ENCODE measurements at regions not wholly inside any gene's neighbourhood (a gene's known extent, or its start where the extent isn't known, plus 50 kb on each side); places are given as distances from the start of the nearest gene placed in this dataset.
"Not testable (repeated sequence)": the region's sequence is repeated elsewhere in the genome, so short reads cannot be mapped to it uniquely, and the experiment has no call there.

DNA sequence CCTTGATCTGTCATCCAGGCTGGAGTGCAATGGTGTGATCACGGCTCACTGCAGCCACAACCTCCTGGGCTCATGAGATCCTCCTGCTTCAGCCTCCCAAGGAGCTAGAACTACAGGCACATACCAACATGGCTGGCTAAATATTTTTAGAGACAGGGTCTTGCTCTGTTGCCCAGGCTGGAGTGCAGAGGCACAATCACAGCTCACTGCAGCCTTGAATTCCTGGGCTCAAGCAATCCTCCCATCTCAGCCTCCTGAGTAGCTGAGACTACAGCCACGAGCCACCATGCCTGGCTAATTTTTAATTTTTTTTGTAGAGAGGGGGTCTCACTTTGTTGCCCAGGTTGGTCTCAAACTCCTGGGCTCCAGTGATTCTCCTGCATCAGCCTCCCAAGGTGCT lies 106.3 kb upstream of the ZNF536 start:
- not testable (repeated sequence) for H3K9me3 Mint-ChIP-seq; H3K27ac Mint-ChIP-seq; H3K36me3 Mint-ChIP-seq (ENCODE audit: low read depth)

DNA sequence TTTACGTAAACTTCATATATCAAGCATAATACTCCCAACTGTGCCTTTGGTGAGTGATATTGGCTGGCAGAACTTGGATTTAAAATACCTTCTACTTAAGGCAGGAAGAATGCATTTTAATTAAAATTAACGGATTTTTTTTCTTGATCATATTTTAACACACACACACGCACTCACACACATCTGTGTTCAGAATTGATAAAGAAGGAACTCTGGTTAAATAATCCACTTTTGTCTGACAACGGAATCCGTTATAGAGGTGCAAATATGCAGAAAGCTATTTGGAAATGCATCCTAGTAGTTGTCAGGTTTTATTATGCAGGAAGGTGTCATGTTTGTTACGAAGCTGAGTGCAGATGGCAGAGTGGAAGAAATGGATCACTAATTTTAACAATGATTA lies 105.5 kb upstream of the ZNF536 start:
- Mint-ChIP-seq H3K36me3 (ENCODE audit: low read depth) (no peaks in the 10 kb centered on the region), H3K4me3 (no peak overlapping the region), H3K27me3 (ENCODE audit: low read depth) (peaks cover 9% of the 10 kb centered on the region), H3K9me3 (no peaks in the 10 kb centered on the region), H3K27ac (no peak overlapping the region), H3K4me1 (ENCODE audit: low read depth) (no peaks in the 10 kb centered on the region)

More for the DNA sequence above, 106.3 kb upstream of the ZNF536 start:
- not testable (repeated sequence) for H3K4me3 Mint-ChIP-seq; H3K27me3 Mint-ChIP-seq (ENCODE audit: low read depth); H3K4me1 Mint-ChIP-seq (ENCODE audit: low read depth)

DNA sequence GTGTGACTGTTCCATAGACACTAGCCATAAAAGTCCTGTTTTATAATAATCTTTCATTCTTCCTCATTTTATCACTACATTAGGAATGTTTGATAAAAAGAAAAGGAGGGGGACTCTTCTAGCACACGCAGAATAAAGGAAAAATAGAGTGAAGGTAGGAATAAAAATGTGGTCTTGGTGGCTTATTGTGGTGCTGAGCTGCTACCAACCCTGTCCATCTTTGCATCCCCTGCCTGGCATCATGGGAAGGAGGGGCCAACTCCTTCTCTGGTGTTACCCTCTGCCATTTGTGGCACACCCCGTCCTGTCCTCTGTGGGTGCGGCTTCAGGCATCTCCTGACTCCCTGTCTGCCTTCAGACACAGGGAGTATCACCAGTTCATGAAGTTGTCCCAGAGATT lies 104.9 kb upstream of the ZNF536 start:
- Mint-ChIP-seq H3K9me3 (no peaks in the 10 kb centered on the region), H3K36me3 (ENCODE audit: low read depth) (no peaks in the 10 kb centered on the region), H3K27me3 (ENCODE audit: low read depth) (peaks cover 9% of the 10 kb centered on the region), H3K4me3 (no peak overlapping the region), H3K4me1 (ENCODE audit: low read depth) (no peaks in the 10 kb centered on the region), H3K27ac (no peak overlapping the region)

DNA sequence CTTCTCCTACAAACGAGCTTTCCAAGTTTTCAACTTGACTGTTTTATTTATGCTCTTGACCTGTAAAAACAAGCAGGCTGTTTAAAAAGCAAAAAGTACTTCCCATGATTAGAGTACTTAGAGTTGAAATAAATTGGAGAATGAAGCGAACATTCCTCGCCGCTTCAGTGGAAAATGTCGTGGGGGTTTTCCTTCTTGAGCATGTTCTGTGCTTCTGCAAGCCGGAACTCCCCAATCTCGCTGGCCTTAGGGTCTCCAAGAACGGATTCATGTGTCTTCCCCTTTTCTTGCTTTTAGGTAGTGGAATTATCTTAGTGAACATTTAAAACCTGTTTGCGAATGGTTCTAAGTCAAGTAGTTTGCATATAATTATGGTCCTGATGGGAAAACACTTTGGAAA lies 103.6 kb upstream of the ZNF536 start:
- Mint-ChIP-seq H3K4me3 (no peak overlapping the region), H3K27ac (no peak overlapping the region), H3K36me3 (ENCODE audit: low read depth) (no peaks in the 10 kb centered on the region), H3K27me3 (ENCODE audit: low read depth) (peaks cover 9% of the 10 kb centered on the region), H3K4me1 (ENCODE audit: low read depth) (no peaks in the 10 kb centered on the region), H3K9me3 (peaks cover 6% of the 10 kb centered on the region)

DNA sequence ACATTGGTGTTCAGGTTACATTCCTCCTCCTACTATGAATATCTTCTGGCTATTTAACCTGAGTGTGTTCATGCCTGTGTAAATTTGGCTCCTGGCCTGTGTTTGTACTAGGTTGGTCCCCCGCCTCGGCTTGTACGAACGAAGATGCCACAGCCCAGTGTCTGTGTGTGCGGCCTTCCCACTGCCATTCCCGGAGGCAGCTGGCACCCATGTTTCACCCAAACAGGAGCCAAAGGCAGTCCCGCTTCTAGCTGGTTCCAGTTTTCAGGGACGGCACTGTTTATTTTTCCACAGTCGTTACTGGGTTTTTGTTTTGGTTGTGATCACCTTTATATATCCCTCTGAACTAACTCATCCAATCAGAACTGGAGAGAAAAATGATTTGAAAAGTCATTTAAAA lies 102.5 kb upstream of the ZNF536 start:
- peaks cover 4% of the 10 kb centered on the region for H3K27me3 Mint-ChIP-seq (ENCODE audit: low read depth)

DNA sequence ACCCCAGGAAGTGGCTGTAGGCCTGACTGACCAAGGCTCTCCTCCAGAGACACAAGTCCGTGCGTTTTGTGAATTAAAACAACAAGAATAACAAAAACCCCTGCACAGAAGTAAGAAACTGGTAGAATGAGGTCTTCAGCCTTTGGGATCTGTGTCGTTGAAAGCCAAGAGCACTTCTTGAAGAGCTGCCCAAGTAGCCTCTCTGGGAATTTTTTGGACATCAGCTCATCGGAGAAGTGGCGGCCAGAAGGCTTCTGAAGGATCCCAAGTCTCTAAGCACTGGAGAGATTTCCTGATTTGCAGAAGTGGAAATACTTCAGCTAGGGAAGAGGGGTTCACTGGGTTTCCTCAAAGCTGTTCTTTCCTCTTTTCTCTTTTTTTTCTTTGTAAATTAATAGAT lies 100.4 kb upstream of the ZNF536 start:
- Mint-ChIP-seq H3K4me1 (ENCODE audit: low read depth) (no peaks in the 10 kb centered on the region), H3K4me3 (no peak overlapping the region), H3K27ac (no peak overlapping the region), H3K36me3 (ENCODE audit: low read depth) (no peaks in the 10 kb centered on the region), H3K27me3 (ENCODE audit: low read depth) (no peaks in the 10 kb centered on the region), H3K9me3 (peaks cover 6% of the 10 kb centered on the region)

More for the DNA sequence above, 102.5 kb upstream of the ZNF536 start:
- Mint-ChIP-seq H3K27ac (no peak overlapping the region), H3K4me3 (no peak overlapping the region), H3K4me1 (ENCODE audit: low read depth) (no peaks in the 10 kb centered on the region), H3K36me3 (ENCODE audit: low read depth) (no peaks in the 10 kb centered on the region), H3K9me3 (peaks cover 6% of the 10 kb centered on the region)

DNA sequence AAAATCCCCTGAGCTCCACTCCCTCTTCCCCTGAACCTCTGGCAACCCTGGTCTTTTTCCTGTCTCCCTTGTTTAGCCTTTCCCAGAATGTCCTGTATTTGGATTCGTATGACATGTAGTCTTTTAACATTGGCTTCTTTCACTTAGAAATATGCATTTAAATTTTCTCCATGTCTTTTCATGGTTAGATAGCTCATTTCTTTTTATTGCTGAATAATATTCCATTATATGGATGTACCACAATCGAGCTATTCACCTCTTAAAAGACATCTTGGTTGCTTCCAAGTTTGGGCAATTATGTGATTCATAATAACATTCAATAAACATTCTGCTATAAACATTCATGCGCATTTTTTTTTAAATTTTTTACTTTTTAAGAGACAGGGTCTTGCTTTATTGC lies 99.6 kb upstream of the ZNF536 start:
- H3K27ac Mint-ChIP-seq = no peak overlapping the region

DNA sequence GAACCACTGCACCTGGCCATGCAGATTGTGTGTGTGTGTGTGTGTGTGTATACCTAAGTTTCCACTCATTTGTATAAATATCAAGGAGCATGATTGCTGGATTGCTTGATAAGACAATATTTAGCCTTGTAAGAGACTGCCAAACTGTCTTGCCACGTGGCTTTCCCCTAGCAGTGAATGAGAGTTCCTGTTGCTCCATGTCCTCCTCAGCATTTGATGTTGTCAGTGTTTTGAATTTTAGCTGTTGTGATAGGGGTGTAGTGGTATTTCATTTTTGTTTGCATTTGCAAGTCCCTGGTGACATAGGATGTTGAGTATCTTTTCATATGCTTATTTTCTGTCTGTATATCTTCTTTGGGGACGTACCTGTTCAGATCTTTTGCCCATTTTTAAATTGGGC lies 99.0 kb upstream of the ZNF536 start:
- no peak overlapping the region for H3K4me3 Mint-ChIP-seq
- H3K4me1 Mint-ChIP-seq (ENCODE audit: low read depth) = no peaks in the 10 kb centered on the region
- H3K27me3 Mint-ChIP-seq (ENCODE audit: low read depth) = no peaks in the 10 kb centered on the region
- H3K9me3 Mint-ChIP-seq = peaks cover 6% of the 10 kb centered on the region
- no peaks in the 10 kb centered on the region for H3K36me3 Mint-ChIP-seq (ENCODE audit: low read depth)
- H3K27ac Mint-ChIP-seq = no peak overlapping the region

More for the DNA sequence above, 99.6 kb upstream of the ZNF536 start:
- Mint-ChIP-seq H3K4me3 (no peak overlapping the region), H3K4me1 (ENCODE audit: low read depth) (no peaks in the 10 kb centered on the region), H3K9me3 (peaks cover 6% of the 10 kb centered on the region), H3K27me3 (ENCODE audit: low read depth) (no peaks in the 10 kb centered on the region), H3K36me3 (ENCODE audit: low read depth) (no peaks in the 10 kb centered on the region)

DNA sequence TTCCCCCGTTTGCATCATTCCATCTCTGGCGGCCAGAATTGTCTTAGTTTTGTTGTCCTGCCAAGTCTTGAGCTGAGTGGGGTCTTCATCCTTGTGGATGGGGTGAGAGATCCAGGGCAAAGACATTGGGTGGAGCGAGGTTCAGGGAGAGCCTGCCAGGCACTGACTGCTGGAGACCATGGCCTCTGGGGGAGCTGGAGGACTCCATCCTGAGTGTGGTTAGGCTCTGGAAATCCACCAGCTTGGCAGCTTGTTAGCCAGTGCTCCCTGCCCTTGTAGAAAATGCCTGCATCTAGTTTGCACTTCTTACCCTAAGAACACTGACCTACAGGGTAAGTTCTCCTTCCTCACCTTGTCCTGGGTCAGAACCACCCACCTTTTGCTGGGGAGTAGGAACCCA lies 97.2 kb upstream of the ZNF536 start:
- Mint-ChIP-seq H3K4me1 (ENCODE audit: low read depth) (no peaks in the 10 kb centered on the region), H3K4me3 (no peak overlapping the region), H3K36me3 (ENCODE audit: low read depth) (no peaks in the 10 kb centered on the region), H3K27ac (no peak overlapping the region), H3K27me3 (ENCODE audit: low read depth) (no peaks in the 10 kb centered on the region), H3K9me3 (peaks cover 6% of the 10 kb centered on the region)

DNA sequence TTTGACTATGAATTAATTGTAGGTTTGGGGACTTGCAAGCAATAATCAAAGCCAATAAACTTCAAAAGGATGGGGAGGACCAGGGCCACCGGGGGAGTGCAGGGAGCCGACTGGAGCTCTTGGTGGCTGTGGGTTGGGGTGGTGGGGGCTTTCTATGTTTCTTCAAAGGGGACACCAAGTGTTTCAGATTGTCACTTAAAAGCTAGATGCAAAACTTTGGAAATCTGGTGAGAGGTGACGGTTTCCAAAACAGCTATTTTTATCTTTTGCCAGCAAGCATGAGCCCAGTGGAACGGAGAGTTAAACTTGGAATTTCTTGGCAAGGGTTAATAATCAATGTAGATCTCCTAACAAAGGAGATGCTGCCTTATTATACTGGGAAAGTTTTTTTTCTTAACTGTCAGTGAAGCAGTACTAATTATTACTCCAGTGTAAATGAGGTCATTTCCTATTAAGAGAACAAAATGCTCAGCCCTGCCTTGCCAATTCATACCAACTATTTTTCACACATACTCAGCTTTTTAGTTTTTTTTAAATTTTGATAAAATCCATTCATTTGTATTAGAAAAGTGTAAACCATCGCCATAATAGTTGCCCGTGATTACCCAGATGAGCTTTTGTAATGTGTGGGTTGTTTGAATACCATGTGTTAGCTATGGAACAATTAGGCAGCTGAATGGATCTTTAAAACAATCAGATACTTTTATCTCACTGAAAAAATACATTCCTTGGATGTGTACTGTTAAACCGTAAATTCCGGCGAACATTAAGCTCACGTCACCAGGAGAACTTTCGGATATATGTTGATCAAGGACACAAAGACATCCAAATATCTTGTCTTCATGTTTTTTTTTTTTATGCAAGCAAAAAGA lies 95.9 kb upstream of the ZNF536 start:
- Mint-ChIP-seq H3K27me3 (ENCODE audit: low read depth) (no peaks in the 10 kb centered on the region), H3K9me3 (peaks cover 6% of the 10 kb centered on the region), H3K27ac (no peak overlapping the region), H3K4me3 (no peak overlapping the region), H3K4me1 (ENCODE audit: low read depth) (no peaks in the 10 kb centered on the region), H3K36me3 (ENCODE audit: low read depth) (no peaks in the 10 kb centered on the region)

DNA sequence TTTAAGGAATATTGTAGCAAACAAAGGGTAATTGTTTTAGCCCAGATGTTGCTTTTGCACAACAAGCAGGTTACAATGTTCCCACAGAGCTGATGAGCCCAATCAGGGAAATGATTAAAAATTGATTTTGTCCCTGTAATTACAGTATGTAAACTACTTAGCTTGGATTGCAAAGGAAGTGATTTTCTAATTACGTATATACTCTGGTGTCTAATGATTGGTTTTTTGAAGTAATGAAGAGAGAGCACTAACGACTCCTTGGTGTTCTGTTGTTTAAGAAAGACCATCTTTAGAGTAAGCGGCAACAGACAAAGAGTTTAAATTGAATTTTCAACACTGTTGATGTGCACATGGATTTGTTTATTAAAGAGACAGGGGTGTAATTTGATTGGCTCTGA lies 95.3 kb upstream of the ZNF536 start:
- no peak overlapping the region for H3K4me3 Mint-ChIP-seq
- no peaks in the 10 kb centered on the region for H3K36me3 Mint-ChIP-seq (ENCODE audit: low read depth)
- no peak overlapping the region for H3K27ac Mint-ChIP-seq
- H3K4me1 Mint-ChIP-seq (ENCODE audit: low read depth) = no peaks in the 10 kb centered on the region
- peaks cover 6% of the 10 kb centered on the region for H3K9me3 Mint-ChIP-seq
- no peaks in the 10 kb centered on the region for H3K27me3 Mint-ChIP-seq (ENCODE audit: low read depth)

DNA sequence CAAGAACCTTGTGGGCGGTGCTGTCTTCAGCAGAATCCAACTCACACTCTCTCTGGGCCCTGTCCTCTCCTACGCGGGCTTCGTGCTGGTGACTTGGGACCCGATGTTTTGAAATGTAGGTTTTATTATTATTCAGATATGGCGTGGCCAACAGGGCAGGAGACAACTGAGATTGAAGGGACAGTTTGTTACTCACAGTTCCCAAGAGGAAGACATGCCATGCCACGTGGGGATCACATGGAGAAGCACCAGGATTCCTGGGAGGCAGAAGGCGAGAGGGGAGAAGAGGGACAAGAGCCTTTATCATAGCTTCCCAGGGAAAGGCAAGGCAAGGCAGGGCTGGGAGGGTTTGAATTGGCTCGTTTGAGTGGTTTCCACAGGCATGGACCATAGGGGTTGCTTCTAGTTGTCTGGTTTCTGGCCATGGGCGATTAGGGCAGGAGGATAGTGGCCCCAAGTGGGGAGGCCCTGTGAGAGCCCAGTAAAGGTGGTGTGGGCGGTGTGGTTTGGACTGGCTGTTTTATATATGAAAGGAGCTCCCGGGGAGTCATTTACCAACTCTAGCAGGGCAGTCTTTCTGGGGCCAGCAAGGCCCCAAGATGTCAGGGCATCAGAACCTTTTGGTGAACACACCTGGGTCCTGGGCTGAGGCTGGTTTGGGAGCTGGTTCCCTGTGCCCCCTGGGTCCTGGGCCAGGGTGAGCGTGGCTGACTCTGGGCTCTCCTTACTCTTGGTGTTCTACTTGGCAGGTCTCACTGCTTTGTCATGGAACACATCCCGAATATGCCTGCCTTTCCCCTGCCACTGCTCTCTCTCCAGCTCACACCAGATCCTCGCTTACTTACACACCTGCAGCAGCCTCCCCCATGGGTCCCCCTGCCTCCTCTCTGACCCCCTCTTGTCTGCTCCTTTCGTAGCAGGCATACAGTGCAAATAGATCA lies 94.0 kb upstream of the ZNF536 start:
- peaks cover 5% of the 10 kb centered on the region for H3K9me3 Mint-ChIP-seq
- no peaks in the 10 kb centered on the region for H3K27me3 Mint-ChIP-seq (ENCODE audit: low read depth)
- no peak overlapping the region for H3K4me3 Mint-ChIP-seq
- H3K27ac Mint-ChIP-seq = no peak overlapping the region
- no peaks in the 10 kb centered on the region for H3K36me3 Mint-ChIP-seq (ENCODE audit: low read depth)
- H3K4me1 Mint-ChIP-seq (ENCODE audit: low read depth) = no peaks in the 10 kb centered on the region

DNA sequence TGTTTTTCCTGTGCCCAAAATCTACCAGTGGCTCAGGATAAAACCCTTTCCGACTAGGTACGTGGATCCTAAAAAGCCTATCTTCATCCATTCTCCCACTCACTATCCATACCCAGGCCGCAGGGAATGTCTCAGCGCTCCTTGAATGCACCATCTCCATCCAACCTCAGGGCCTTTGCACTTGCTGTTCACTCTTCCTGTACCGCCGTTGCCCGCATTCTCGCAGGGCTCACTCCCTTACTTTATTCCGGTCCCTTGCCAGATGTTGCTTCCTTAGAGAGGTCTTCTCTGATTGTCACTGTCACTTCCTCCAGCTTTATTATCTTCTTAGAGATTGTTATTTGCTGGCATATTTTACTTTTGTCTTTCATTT lies 93.3 kb upstream of the ZNF536 start:
- H3K27me3 Mint-ChIP-seq (ENCODE audit: low read depth) = no peaks in the 10 kb centered on the region
- no peak overlapping the region for H3K4me3 Mint-ChIP-seq

DNA sequence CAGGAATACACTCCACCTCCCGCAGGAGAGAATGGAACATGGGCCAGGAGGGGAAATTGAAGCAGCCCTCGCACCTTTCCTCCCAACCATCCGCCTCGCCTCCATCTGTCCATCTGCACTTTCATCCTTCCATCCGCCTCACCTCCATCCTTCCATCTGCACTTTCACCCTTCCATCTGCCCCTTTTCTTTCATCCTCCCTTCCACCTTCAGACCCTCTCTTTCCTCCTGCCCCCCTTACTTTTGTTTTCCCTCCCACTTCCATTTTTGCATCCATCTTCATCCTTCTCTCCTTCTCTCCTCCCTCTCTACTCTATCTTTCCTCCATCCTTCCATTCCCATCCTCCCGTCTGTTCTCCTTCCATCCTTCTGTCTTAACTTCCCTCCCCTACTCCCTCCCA lies 92.2 kb upstream of the ZNF536 start:
- H3K36me3 Mint-ChIP-seq (ENCODE audit: low read depth) = no peaks in the 10 kb centered on the region
- no peaks in the 10 kb centered on the region for H3K27me3 Mint-ChIP-seq (ENCODE audit: low read depth)
- H3K27ac Mint-ChIP-seq = no peak overlapping the region
- no peaks in the 10 kb centered on the region for H3K4me1 Mint-ChIP-seq (ENCODE audit: low read depth)
- H3K4me3 Mint-ChIP-seq = no peak overlapping the region
- no peaks in the 10 kb centered on the region for H3K9me3 Mint-ChIP-seq

More for the DNA sequence above, 93.3 kb upstream of the ZNF536 start:
- no peaks in the 10 kb centered on the region for H3K36me3 Mint-ChIP-seq (ENCODE audit: low read depth)
- no peaks in the 10 kb centered on the region for H3K9me3 Mint-ChIP-seq
- H3K4me1 Mint-ChIP-seq (ENCODE audit: low read depth) = no peaks in the 10 kb centered on the region
- no peak overlapping the region for H3K27ac Mint-ChIP-seq

DNA sequence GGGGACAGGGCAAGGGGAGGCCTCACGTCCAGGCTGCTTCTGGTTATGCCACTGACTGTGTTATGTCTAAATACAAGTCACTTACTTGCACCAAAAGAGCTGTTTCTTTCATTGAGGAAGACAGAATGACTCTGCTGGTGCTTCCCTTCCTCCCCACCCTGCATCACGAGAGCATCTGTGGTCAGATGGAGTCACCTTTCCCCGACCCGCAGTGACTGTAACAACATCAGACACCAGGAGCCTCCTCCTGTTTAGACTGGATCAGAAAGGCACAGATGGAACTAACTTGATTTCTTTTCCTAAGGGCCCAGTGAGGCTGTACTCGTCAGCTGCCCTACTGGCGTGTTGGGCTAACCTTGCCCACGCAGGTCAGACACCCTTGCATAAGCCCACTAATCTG lies 90.3 kb upstream of the ZNF536 start:
- no peaks in the 10 kb centered on the region for H3K36me3 Mint-ChIP-seq (ENCODE audit: low read depth)
- H3K27me3 Mint-ChIP-seq (ENCODE audit: low read depth) = no peaks in the 10 kb centered on the region
- H3K27ac Mint-ChIP-seq = no peak overlapping the region
- no peaks in the 10 kb centered on the region for H3K4me1 Mint-ChIP-seq (ENCODE audit: low read depth)
- no peaks in the 10 kb centered on the region for H3K9me3 Mint-ChIP-seq
- no peak overlapping the region for H3K4me3 Mint-ChIP-seq

All from T-helper 1 cell treated with Interleukin-12 subunit alpha and Interleukin-12 subunit beta and Interleukin-4 antibody, amounts not matched to agents 30 μg/mL and 1 μg/mL, for 36 hours (primary cell).